Osteoblast (primary cell): ENCODE measurements at regions not wholly inside any gene's neighbourhood (a gene's known extent, or its start where the extent isn't known, plus 50 kb on each side); places are given as distances from the start of the nearest gene placed in this dataset.

ENCODE experiments used
- DNase-seq: peaks from one replicate; pipeline ENCODE4 v3.0.0; 2011; ENCODE audit warnings: low spot score, mixed read lengths; ENCODE audit not compliant: insufficient read length; ENCODE audit errors: missing footprints
- H2AFZ ChIP-seq: 2 replicates; pipeline ENCODE4 v1.6.0; 2011; ENCODE audit warnings: mild to moderate bottlenecking, low read length
- H3K27ac ChIP-seq: 2 replicates; pipeline ENCODE4 v1.5.1; 2011; ENCODE audit warnings: mild to moderate bottlenecking, low read depth, low read length, moderate library complexity
- H3K27me3 ChIP-seq: 2 replicates; pipeline ENCODE4 v1.6.0; 2012; ENCODE audit warnings: mild to moderate bottlenecking, control low read depth, inconsistent platforms, low read length, moderate library complexity; ENCODE audit not compliant: insufficient read depth
- H3K36me3 ChIP-seq: 2 replicates; pipeline ENCODE4 v1.5.1; 2011; ENCODE audit warnings: mild to moderate bottlenecking, low read length, control low read depth, moderate library complexity; ENCODE audit not compliant: insufficient read depth
- H3K4me1 ChIP-seq: 2 replicates; pipeline ENCODE4 v1.5.1; 2011; ENCODE audit warnings: mild to moderate bottlenecking, low read length, control low read depth, moderate library complexity; ENCODE audit not compliant: insufficient read depth
- H3K4me2 ChIP-seq: 2 replicates; pipeline ENCODE4 v1.6.0; 2011; ENCODE audit warnings: mild to moderate bottlenecking, low read length; ENCODE audit not compliant: insufficient read depth
- H3K4me3 ChIP-seq: fragments of 200-600 bp; sonication (generic); 3 replicates; pipeline ENCODE4 v1.5.1; 2012; ENCODE audit warnings: mild to moderate bottlenecking, low read length, inconsistent platforms; ENCODE audit not compliant: insufficient read depth
- H3K79me2 ChIP-seq: 2 replicates; pipeline ENCODE4 v1.6.0; 2012; ENCODE audit warnings: mild to moderate bottlenecking, low read length, control low read depth, inconsistent platforms; ENCODE audit not compliant: insufficient read depth
- H3K9me3 ChIP-seq: 2 replicates; pipeline ENCODE4 v1.5.1; 2011; ENCODE audit warnings: low read depth, low read length, control low read depth
- H4K20me1 ChIP-seq: 2 replicates; pipeline ENCODE4 v1.6.0; 2012; ENCODE audit warnings: mild to moderate bottlenecking, low read length, control low read depth; ENCODE audit not compliant: insufficient read depth
- CTCF ChIP-seq: IDR thresholded peaks from 2 replicates; pipeline ENCODE4 v1.5.1; 2011; ENCODE audit warnings: mild to moderate bottlenecking, low read depth, low read length, moderate library complexity; ENCODE audit errors: extremely low read depth

GRCh38 chr2:123696799-123697410 lies 328.2 kb upstream of the CNTNAP5 start:
- no peaks in the 10 kb centered on the region for H3K36me3 ChIP-seq
- H4K20me1 ChIP-seq = no peaks in the 10 kb centered on the region
- H3K4me2 ChIP-seq = no peak overlapping the region
- H3K4me3 ChIP-seq = no peak overlapping the region
- no peak for TF ChIP-seq CTCF
- H3K9me3 ChIP-seq = peaks cover 2% of the 10 kb centered on the region
- no peak overlapping the region for H2AFZ ChIP-seq
- H3K27ac ChIP-seq = no peak overlapping the region
- H3K27me3 ChIP-seq = no peaks in the 10 kb centered on the region
- H3K4me1 ChIP-seq = no peaks in the 10 kb centered on the region
- no peaks in the 10 kb centered on the region for H3K79me2 ChIP-seq
- DNase-seq = peak; percentile 19

- no peaks in the 10 kb centered on the region for H3K79me2 ChIP-seq
- no peaks in the 10 kb centered on the region for H3K36me3 ChIP-seq
- no peaks in the 10 kb centered on the region for H4K20me1 ChIP-seq
- H3K4me1 ChIP-seq = no peaks in the 10 kb centered on the region
- no peaks in the 10 kb centered on the region for H3K27me3 ChIP-seq
- no peak overlapping the region for H3K27ac ChIP-seq
- H3K4me2 ChIP-seq = no peak overlapping the region
- DNase-seq = no peak
- no peak overlapping the region for H3K4me3 ChIP-seq
- no peak overlapping the region for H2AFZ ChIP-seq
- no peak for TF ChIP-seq CTCF
- no peaks in the 10 kb centered on the region for H3K9me3 ChIP-seq
Observed at GRCh38 chr2:123715467-123715982, 309.6 kb upstream of the CNTNAP5 start.

GRCh38 chr2:123717636-123718334 lies 307.3 kb upstream of the CNTNAP5 start:
- no peaks in the 10 kb centered on the region for H4K20me1 ChIP-seq

More at GRCh38 chr2:123717636-123718334, 307.3 kb upstream of the CNTNAP5 start:
- Histone ChIP-seq H3K27ac (no peak overlapping the region), H3K9me3 (no peaks in the 10 kb centered on the region), H3K4me2 (no peak overlapping the region), H3K79me2 (no peaks in the 10 kb centered on the region), H3K4me3 (no peak overlapping the region), H3K4me1 (no peaks in the 10 kb centered on the region), H3K36me3 (no peaks in the 10 kb centered on the region), H2AFZ (no peak overlapping the region), H3K27me3 (no peaks in the 10 kb centered on the region)
- no peak for DNase-seq
- no peak for TF ChIP-seq CTCF
